ENCODE measurements at regions not wholly inside any gene's neighbourhood (a gene's known extent, or its start where the extent isn't known, plus 50 kb on each side); places are given as distances from the start of the nearest gene placed in this dataset.

GRCh38 chr10:129344731-129345355, 122.2 kb upstream of the MGMT start:
- Histone ChIP-seq H3K4me1 (ENCODE audit: control insufficient read depth in 2 of 2, insufficient read depth in 2 of 2, low read length in 1 of 2) (no peaks in the 10 kb centered on the region), H3K36me3 (ENCODE audit: control insufficient read depth in 2 of 2, insufficient read depth in 2 of 2, low read length in 1 of 2) (no peaks in the 10 kb centered on the region), H3K4me3 (ENCODE audit: low read depth in 1 of 2, low read length in 2 of 2) (no peak overlapping the region), H3K27ac (ENCODE audit: low read depth in 2 of 2, low read length in 1 of 2) (no peak overlapping the region), H3K9me3 (ENCODE audit: control insufficient read depth in 2 of 2, insufficient read depth in 1 of 2, low read depth in 1 of 2, low read length in 1 of 2) (peaks cover 0 to 20% of the 10 kb centered on the region in 2 donors), H3K27me3 (ENCODE audit: control insufficient read depth in 1 of 2, insufficient read depth in 2 of 2, low read length in 2 of 2) (no peaks in the 10 kb centered on the region)
- WGBS, 2 donors: 78 to 79% methylated on average over 12 of the region's 12 CpGs

GRCh38 chr10:129345763-129346162, 121.3 kb upstream of the MGMT start:
- H3K27me3 ChIP-seq (ENCODE audit: control insufficient read depth in 1 of 2, insufficient read depth in 2 of 2, low read length in 2 of 2): no peaks in the 10 kb centered on the region
- 80% methylated on average over 2 of the region's 2 CpGs for WGBS, 2 donors

GRCh38 chr10:129350690-129351089, 116.4 kb upstream of the MGMT start:
- Histone ChIP-seq H3K27ac (ENCODE audit: low read depth in 2 of 2, low read length in 1 of 2) (no peak overlapping the region), H3K27me3 (ENCODE audit: control insufficient read depth in 1 of 2, insufficient read depth in 2 of 2, low read length in 2 of 2) (no peaks in the 10 kb centered on the region), H3K9me3 (ENCODE audit: control insufficient read depth in 2 of 2, insufficient read depth in 1 of 2, low read depth in 1 of 2, low read length in 1 of 2) (peaks cover 0 to 16% of the 10 kb centered on the region in 2 donors), H3K4me1 (ENCODE audit: control insufficient read depth in 2 of 2, insufficient read depth in 2 of 2, low read length in 1 of 2) (no peaks in the 10 kb centered on the region), H3K4me3 (ENCODE audit: low read depth in 1 of 2, low read length in 2 of 2) (no peak overlapping the region), H3K36me3 (ENCODE audit: control insufficient read depth in 2 of 2, insufficient read depth in 2 of 2, low read length in 1 of 2) (no peaks in the 10 kb centered on the region)
- WGBS, 2 donors: 81 to 82% methylated on average over 11 of the region's 11 CpGs

More at GRCh38 chr10:129345763-129346162, 121.3 kb upstream of the MGMT start:
- Histone ChIP-seq H3K4me3 (ENCODE audit: low read depth in 1 of 2, low read length in 2 of 2) (no peak overlapping the region), H3K9me3 (ENCODE audit: control insufficient read depth in 2 of 2, insufficient read depth in 1 of 2, low read depth in 1 of 2, low read length in 1 of 2) (peaks cover 0 to 18% of the 10 kb centered on the region in 2 donors), H3K36me3 (ENCODE audit: control insufficient read depth in 2 of 2, insufficient read depth in 2 of 2, low read length in 1 of 2) (no peaks in the 10 kb centered on the region), H3K4me1 (ENCODE audit: control insufficient read depth in 2 of 2, insufficient read depth in 2 of 2, low read length in 1 of 2) (no peaks in the 10 kb centered on the region), H3K27ac (ENCODE audit: low read depth in 2 of 2, low read length in 1 of 2) (no peak overlapping the region)

- no peaks in the 10 kb centered on the region for H3K36me3 ChIP-seq (ENCODE audit: control insufficient read depth in 2 of 2, insufficient read depth in 2 of 2, low read length in 1 of 2)
- no peaks in the 10 kb centered on the region for H3K27me3 ChIP-seq (ENCODE audit: control insufficient read depth in 1 of 2, insufficient read depth in 2 of 2, low read length in 2 of 2)
- no peaks in the 10 kb centered on the region for H3K4me1 ChIP-seq (ENCODE audit: control insufficient read depth in 2 of 2, insufficient read depth in 2 of 2, low read length in 1 of 2)
- whole genome bisulfite sequencing, 2 donors: 91 to 92% methylated on average over 16 of the region's 16 CpGs
- H3K4me3 ChIP-seq (ENCODE audit: low read depth in 1 of 2, low read length in 2 of 2): no peak overlapping the region
- no peak overlapping the region for H3K27ac ChIP-seq (ENCODE audit: low read depth in 2 of 2, low read length in 1 of 2)
- peaks cover 0 to 12% of the 10 kb centered on the region in 2 donors for H3K9me3 ChIP-seq (ENCODE audit: control insufficient read depth in 2 of 2, insufficient read depth in 1 of 2, low read depth in 1 of 2, low read length in 1 of 2)
These were observed 113.9 kb upstream of the MGMT start for GRCh38 chr10:129353101-129353500.

DNA sequence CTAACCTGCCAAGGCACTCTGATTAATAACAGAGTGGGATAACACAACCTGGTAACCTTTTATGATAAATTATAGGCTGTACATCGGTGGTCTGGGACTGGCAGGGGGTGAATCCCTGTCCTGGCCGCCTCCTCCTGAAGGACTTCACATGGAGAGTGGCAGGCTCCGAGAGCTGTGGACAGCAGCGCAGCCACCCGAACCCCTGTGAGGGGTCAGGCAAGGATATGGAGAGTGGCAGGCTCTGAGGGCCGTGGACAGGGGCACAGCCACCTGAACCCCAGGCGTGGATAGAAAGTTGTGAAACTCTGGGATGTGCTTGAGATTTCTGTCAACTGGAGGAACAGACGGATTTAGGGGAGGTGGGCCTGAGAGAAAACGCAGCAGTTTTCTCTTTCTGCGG, 107.0 kb upstream of the MGMT start:
- no peaks in the 10 kb centered on the region for H3K27me3 ChIP-seq (ENCODE audit: control insufficient read depth in 1 of 2, insufficient read depth in 2 of 2, low read length in 2 of 2)
- no peak overlapping the region for H3K27ac ChIP-seq (ENCODE audit: low read depth in 2 of 2, low read length in 1 of 2)
- H3K4me3 ChIP-seq (ENCODE audit: low read depth in 1 of 2, low read length in 2 of 2): no peak overlapping the region
- WGBS, 2 donors: 82 to 88% methylated on average over 10 of the region's 10 CpGs
- H3K4me1 ChIP-seq (ENCODE audit: control insufficient read depth in 2 of 2, insufficient read depth in 2 of 2, low read length in 1 of 2): no peaks in the 10 kb centered on the region
- H3K36me3 ChIP-seq (ENCODE audit: control insufficient read depth in 2 of 2, insufficient read depth in 2 of 2, low read length in 1 of 2): no peaks in the 10 kb centered on the region
- H3K9me3 ChIP-seq (ENCODE audit: control insufficient read depth in 2 of 2, insufficient read depth in 1 of 2, low read depth in 1 of 2, low read length in 1 of 2): peaks cover 0 to 1% of the 10 kb centered on the region in 2 donors

GRCh38 chr10:129361676-129362376, 105.2 kb upstream of the MGMT start:
- H3K4me3 ChIP-seq (ENCODE audit: low read depth in 1 of 2, low read length in 2 of 2): no peak overlapping the region
- H3K4me1 ChIP-seq (ENCODE audit: control insufficient read depth in 2 of 2, insufficient read depth in 2 of 2, low read length in 1 of 2): no peaks in the 10 kb centered on the region
- H3K9me3 ChIP-seq (ENCODE audit: control insufficient read depth in 2 of 2, insufficient read depth in 1 of 2, low read depth in 1 of 2, low read length in 1 of 2): no peaks in the 10 kb centered on the region
- no peaks in the 10 kb centered on the region for H3K27me3 ChIP-seq (ENCODE audit: control insufficient read depth in 1 of 2, insufficient read depth in 2 of 2, low read length in 2 of 2)
- 83 to 84% methylated on average over 18 of the region's 18 CpGs for WGBS, 2 donors
- no peaks in the 10 kb centered on the region for H3K36me3 ChIP-seq (ENCODE audit: control insufficient read depth in 2 of 2, insufficient read depth in 2 of 2, low read length in 1 of 2)
- H3K27ac ChIP-seq (ENCODE audit: low read depth in 2 of 2, low read length in 1 of 2): no peak overlapping the region

DNA sequence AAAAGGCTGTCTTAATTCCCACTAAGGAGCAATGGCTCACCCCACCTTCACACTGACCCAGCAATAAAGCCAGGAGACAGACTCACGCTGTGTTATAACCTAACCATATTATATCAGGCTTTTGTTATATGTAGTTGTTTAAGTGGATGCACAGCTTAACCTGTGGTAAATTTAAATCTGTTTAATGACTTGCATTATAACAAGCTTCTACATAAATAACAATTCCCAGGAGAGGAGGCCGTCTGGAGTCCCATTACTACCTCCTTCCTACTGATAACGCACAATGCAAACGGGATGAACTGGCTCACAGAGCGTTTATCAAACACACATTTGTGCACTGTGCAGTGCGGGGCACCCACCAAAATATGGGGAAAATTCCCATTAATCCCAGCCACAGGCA, 102.1 kb upstream of the MGMT start:
- Histone ChIP-seq H3K27ac (ENCODE audit: low read depth in 2 of 2, low read length in 1 of 2) (no peak overlapping the region), H3K27me3 (ENCODE audit: control insufficient read depth in 1 of 2, insufficient read depth in 2 of 2, low read length in 2 of 2) (no peaks in the 10 kb centered on the region), H3K4me3 (ENCODE audit: low read depth in 1 of 2, low read length in 2 of 2) (no peak overlapping the region), H3K9me3 (ENCODE audit: control insufficient read depth in 2 of 2, insufficient read depth in 1 of 2, low read depth in 1 of 2, low read length in 1 of 2) (no peaks in the 10 kb centered on the region), H3K36me3 (ENCODE audit: control insufficient read depth in 2 of 2, insufficient read depth in 2 of 2, low read length in 1 of 2) (no peaks in the 10 kb centered on the region), H3K4me1 (ENCODE audit: control insufficient read depth in 2 of 2, insufficient read depth in 2 of 2, low read length in 1 of 2) (no peaks in the 10 kb centered on the region)
- WGBS, 2 donors: 80 to 85% methylated on average over 6 of the region's 6 CpGs

- H3K36me3 ChIP-seq (ENCODE audit: control insufficient read depth in 2 of 2, insufficient read depth in 2 of 2, low read length in 1 of 2): no peaks in the 10 kb centered on the region
- H3K27ac ChIP-seq (ENCODE audit: low read depth in 2 of 2, low read length in 1 of 2): no peak overlapping the region
- H3K4me3 ChIP-seq (ENCODE audit: low read depth in 1 of 2, low read length in 2 of 2): no peak overlapping the region
- H3K27me3 ChIP-seq (ENCODE audit: control insufficient read depth in 1 of 2, insufficient read depth in 2 of 2, low read length in 2 of 2): no peaks in the 10 kb centered on the region
- 83 to 86% methylated on average over 6 of the region's 6 CpGs for WGBS, 2 donors
- no peaks in the 10 kb centered on the region for H3K9me3 ChIP-seq (ENCODE audit: control insufficient read depth in 2 of 2, insufficient read depth in 1 of 2, low read depth in 1 of 2, low read length in 1 of 2)
- no peaks in the 10 kb centered on the region for H3K4me1 ChIP-seq (ENCODE audit: control insufficient read depth in 2 of 2, insufficient read depth in 2 of 2, low read length in 1 of 2)
These were observed 101.2 kb upstream of the MGMT start for GRCh38 chr10:129365767-129366402.

DNA sequence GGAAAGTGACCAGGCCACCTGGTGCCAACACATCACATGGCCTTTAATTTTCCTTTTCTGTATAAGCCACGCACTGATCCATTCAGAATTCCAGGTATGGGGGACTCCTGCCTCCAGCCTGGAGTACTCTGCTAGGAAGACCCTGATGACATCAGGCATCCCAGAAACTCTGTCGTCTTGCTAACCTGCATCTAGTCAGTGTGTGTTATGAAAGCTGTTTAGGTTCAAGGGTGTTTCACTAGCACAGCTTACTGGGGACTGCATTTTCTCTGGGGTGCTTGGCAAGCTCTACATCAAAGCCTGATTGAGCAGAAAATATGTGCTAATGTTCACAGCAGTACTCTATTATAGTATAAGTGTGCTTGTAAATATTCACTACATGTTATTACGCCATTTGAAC, 100.6 kb upstream of the MGMT start:
- Histone ChIP-seq H3K4me3 (ENCODE audit: low read depth in 1 of 2, low read length in 2 of 2) (no peak overlapping the region), H3K36me3 (ENCODE audit: control insufficient read depth in 2 of 2, insufficient read depth in 2 of 2, low read length in 1 of 2) (no peaks in the 10 kb centered on the region), H3K27ac (ENCODE audit: low read depth in 2 of 2, low read length in 1 of 2) (no peak overlapping the region), H3K27me3 (ENCODE audit: control insufficient read depth in 1 of 2, insufficient read depth in 2 of 2, low read length in 2 of 2) (no peaks in the 10 kb centered on the region), H3K9me3 (ENCODE audit: control insufficient read depth in 2 of 2, insufficient read depth in 1 of 2, low read depth in 1 of 2, low read length in 1 of 2) (no peaks in the 10 kb centered on the region), H3K4me1 (ENCODE audit: control insufficient read depth in 2 of 2, insufficient read depth in 2 of 2, low read length in 1 of 2) (no peaks in the 10 kb centered on the region)
- WGBS, 2 donors: 87 to 89% methylated on average over 3 of the region's 3 CpGs
